ENCODE measurements at regions not wholly inside any gene's neighbourhood (a gene's known extent, or its start where the extent isn't known, plus 50 kb on each side); places are given as distances from the start of the nearest gene placed in this dataset.

GRCh38 chr4:155591738-155592143, 74.9 kb upstream of the GUCY1A1 start:
- Histone ChIP-seq H3K9me3 (ENCODE audit: low read length) (no peaks in the 10 kb centered on the region), H3K4me1 (ENCODE audit: insufficient read depth, low read length, severe bottlenecking) (no peaks in the 10 kb centered on the region), H3K9ac (ENCODE audit: low read length) (no peak overlapping the region), H2AFZ (ENCODE audit: low read length) (no peak overlapping the region), H3K27ac (ENCODE audit: low read depth, low read length, poor library complexity, severe bottlenecking) (no peak overlapping the region), H3K79me2 (ENCODE audit: insufficient read depth, low read length) (no peaks in the 10 kb centered on the region), H3K27me3 (ENCODE audit: insufficient read depth, low read length) (no peaks in the 10 kb centered on the region), H4K20me1 (ENCODE audit: insufficient read depth, low read length) (no peaks in the 10 kb centered on the region), H3K4me3 (ENCODE audit: low read depth, low read length, poor library complexity, severe bottlenecking) (no peak overlapping the region), H3K9me2 (ENCODE audit: low read depth, low read length) (no peaks in the 10 kb centered on the region), H3K4me2 (ENCODE audit: low read length) (no peak overlapping the region), H3F3A (ENCODE audit: insufficient read depth, low read length) (no peaks in the 10 kb centered on the region), H3K36me3 (ENCODE audit: insufficient read depth, low read length) (no peaks in the 10 kb centered on the region)
- TF ChIP-seq CTCF (IDR thresholded peaks at IDR 0.05; ENCODE audit: low read length), result no peak
- TF ChIP-seq EZH2 (IDR thresholded peaks at IDR 0.05; ENCODE audit: borderline replicate concordance, low read length), result no peak

GRCh38 chr4:155590796-155591585, 75.7 kb upstream of the GUCY1A1 start:
- H3K9me3 ChIP-seq (ENCODE audit: low read length), result no peaks in the 10 kb centered on the region
- H3K4me2 ChIP-seq (ENCODE audit: low read length), result no peak overlapping the region
- H3K4me1 ChIP-seq (ENCODE audit: insufficient read depth, low read length, severe bottlenecking), result no peaks in the 10 kb centered on the region
- TF ChIP-seq EZH2 (IDR thresholded peaks at IDR 0.05; ENCODE audit: borderline replicate concordance, low read length), result no peak
- TF ChIP-seq CTCF (IDR thresholded peaks at IDR 0.05; ENCODE audit: low read length), result no peak
- no peak overlapping the region for H3K4me3 ChIP-seq (ENCODE audit: low read depth, low read length, poor library complexity, severe bottlenecking)
- H3K79me2 ChIP-seq (ENCODE audit: insufficient read depth, low read length), result no peaks in the 10 kb centered on the region
- no peaks in the 10 kb centered on the region for H3F3A ChIP-seq (ENCODE audit: insufficient read depth, low read length)
- no peak overlapping the region for H3K27ac ChIP-seq (ENCODE audit: low read depth, low read length, poor library complexity, severe bottlenecking)
- H3K9ac ChIP-seq (ENCODE audit: low read length), result no peak overlapping the region
- H2AFZ ChIP-seq (ENCODE audit: low read length), result no peak overlapping the region
- H4K20me1 ChIP-seq (ENCODE audit: insufficient read depth, low read length), result no peaks in the 10 kb centered on the region
- no peaks in the 10 kb centered on the region for H3K9me2 ChIP-seq (ENCODE audit: low read depth, low read length)
- no peaks in the 10 kb centered on the region for H3K36me3 ChIP-seq (ENCODE audit: insufficient read depth, low read length)
- H3K27me3 ChIP-seq (ENCODE audit: insufficient read depth, low read length), result no peaks in the 10 kb centered on the region

- H3K27me3 ChIP-seq (ENCODE audit: insufficient read depth, low read length), result no peaks in the 10 kb centered on the region
- H3K27ac ChIP-seq (ENCODE audit: low read depth, low read length, poor library complexity, severe bottlenecking), result no peak overlapping the region
Measured at GRCh38 chr4:155588437-155588836, 78.2 kb upstream of the GUCY1A1 start.

More at GRCh38 chr4:155588437-155588836, 78.2 kb upstream of the GUCY1A1 start:
- Histone ChIP-seq H3K9me2 (ENCODE audit: low read depth, low read length) (no peaks in the 10 kb centered on the region), H3K36me3 (ENCODE audit: insufficient read depth, low read length) (no peaks in the 10 kb centered on the region), H3K79me2 (ENCODE audit: insufficient read depth, low read length) (no peaks in the 10 kb centered on the region), H3K9ac (ENCODE audit: low read length) (no peak overlapping the region), H3K4me3 (ENCODE audit: low read depth, low read length, poor library complexity, severe bottlenecking) (no peak overlapping the region), H3K4me1 (ENCODE audit: insufficient read depth, low read length, severe bottlenecking) (no peaks in the 10 kb centered on the region), H3K4me2 (ENCODE audit: low read length) (no peak overlapping the region), H4K20me1 (ENCODE audit: insufficient read depth, low read length) (no peaks in the 10 kb centered on the region), H2AFZ (ENCODE audit: low read length) (no peak overlapping the region), H3K9me3 (ENCODE audit: low read length) (no peaks in the 10 kb centered on the region), H3F3A (ENCODE audit: insufficient read depth, low read length) (no peaks in the 10 kb centered on the region)
- TF ChIP-seq EZH2 (IDR thresholded peaks at IDR 0.05; ENCODE audit: borderline replicate concordance, low read length) (no peak), CTCF (IDR thresholded peaks at IDR 0.05; ENCODE audit: low read length) (no peak)

Measured in OCI-LY1 (cell line).